ENCODE measurements at regions not wholly inside any gene's neighbourhood (a gene's known extent, or its start where the extent isn't known, plus 50 kb on each side); places are given as distances from the start of the nearest gene placed in this dataset.

- Histone ChIP-seq H3K27ac (peak overlapping the region in 1 of 3 donors; percentile 12), H3K4me1 (no peaks in the 10 kb centered on the region), H3K9me3 (no peaks in the 10 kb centered on the region), H3K36me3 (no peaks in the 10 kb centered on the region), H3K4me3 (peak overlapping the region; percentile 33 to 55 (median 33)), H3K27me3 (no peaks in the 10 kb centered on the region)
- intact Hi-C loops (cut with DNase I): no loop called here
- WGBS (ENCODE audit: insufficient coverage, low coverage, low lambda C conversion rate, missing lambda C conversion rate): 14% methylated on average over 6 of the region's 7 CpGs
- peak; percentile 89 to 92 (median 91) for ATAC-seq
- peak; percentile 66 to 79 (median 77) for DNase-seq
- TF ChIP-seq POLR2A (IDR thresholded peaks at IDR 0.05): no peak
- TF ChIP-seq, protein P1, sequence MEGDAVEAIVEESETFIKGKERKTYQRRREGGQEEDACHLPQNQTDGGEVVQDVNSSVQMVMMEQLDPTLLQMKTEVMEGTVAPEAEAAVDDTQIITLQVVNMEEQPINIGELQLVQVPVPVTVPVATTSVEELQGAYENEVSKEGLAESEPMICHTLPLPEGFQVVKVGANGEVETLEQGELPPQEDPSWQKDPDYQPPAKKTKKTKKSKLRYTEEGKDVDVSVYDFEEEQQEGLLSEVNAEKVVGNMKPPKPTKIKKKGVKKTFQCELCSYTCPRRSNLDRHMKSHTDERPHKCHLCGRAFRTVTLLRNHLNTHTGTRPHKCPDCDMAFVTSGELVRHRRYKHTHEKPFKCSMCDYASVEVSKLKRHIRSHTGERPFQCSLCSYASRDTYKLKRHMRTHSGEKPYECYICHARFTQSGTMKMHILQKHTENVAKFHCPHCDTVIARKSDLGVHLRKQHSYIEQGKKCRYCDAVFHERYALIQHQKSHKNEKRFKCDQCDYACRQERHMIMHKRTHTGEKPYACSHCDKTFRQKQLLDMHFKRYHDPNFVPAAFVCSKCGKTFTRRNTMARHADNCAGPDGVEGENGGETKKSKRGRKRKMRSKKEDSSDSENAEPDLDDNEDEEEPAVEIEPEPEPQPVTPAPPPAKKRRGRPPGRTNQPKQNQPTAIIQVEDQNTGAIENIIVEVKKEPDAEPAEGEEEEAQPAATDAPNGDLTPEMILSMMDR (IDR thresholded peaks at IDR 0.05): no peak
Measured at GRCh38 chr19:46546194-46546896, 50.7 kb upstream of the PNMA8B start.

DNA sequence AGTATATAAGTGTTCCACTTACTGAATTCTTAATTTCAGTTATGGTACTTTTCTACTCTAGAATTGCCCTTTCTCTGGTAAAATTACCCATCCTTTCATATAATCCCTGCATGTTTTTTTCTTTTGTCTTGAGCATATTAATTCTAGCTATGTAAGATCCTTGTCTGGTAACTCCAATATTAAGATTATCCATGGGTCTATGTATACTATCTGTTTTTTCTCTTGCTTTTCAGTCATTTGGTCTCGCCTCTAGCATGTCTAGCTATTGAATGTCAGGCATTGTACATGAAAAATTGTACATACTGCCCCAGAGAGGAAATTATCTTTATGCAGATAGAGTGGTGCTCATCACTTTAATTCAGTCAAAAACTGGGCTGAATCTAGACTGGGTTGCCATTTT, 50.4 kb upstream of the CALM3 start:
- H3K9me3 ChIP-seq: no peaks in the 10 kb centered on the region
- H3K4me3 ChIP-seq: no peak overlapping the region
- H3K36me3 ChIP-seq: no peaks in the 10 kb centered on the region
- TF ChIP-seq POLR2A (IDR thresholded peaks at IDR 0.05): no peak
- TF ChIP-seq, protein P1 (IDR thresholded peaks at IDR 0.05): no peak
- no peak overlapping the region for H3K27ac ChIP-seq
- intact Hi-C loops (cut with DNase I): no loop called here
- WGBS (ENCODE audit: insufficient coverage, low coverage, low lambda C conversion rate, missing lambda C conversion rate): 64% methylated on average over 1 of the region's 1 CpG
- DNase-seq: no peak
- ATAC-seq: no peak
- H3K4me1 ChIP-seq: no peaks in the 10 kb centered on the region
- no peaks in the 10 kb centered on the region for H3K27me3 ChIP-seq

- H3K36me3 ChIP-seq: no peaks in the 10 kb centered on the region
- ATAC-seq (peak in 3 of 4 donors; percentile 34 to 56 (median 38)), DNase-seq (no peak)
- no peaks in the 10 kb centered on the region for H3K27me3 ChIP-seq
- H3K4me3 ChIP-seq: no peak overlapping the region
- no peaks in the 10 kb centered on the region for H3K4me1 ChIP-seq
- TF ChIP-seq POLR2A (IDR thresholded peaks at IDR 0.05): no peak
- TF ChIP-seq, protein P1 (IDR thresholded peaks at IDR 0.05): no peak
- no peak overlapping the region for H3K27ac ChIP-seq
- intact Hi-C loops (cut with DNase I): no loop called here
- H3K9me3 ChIP-seq: no peaks in the 10 kb centered on the region
Measured at GRCh38 chr19:46551164-46551563, 50.0 kb upstream of the CALM3 start.
